ENCODE measurements at regions not wholly inside any gene's neighbourhood (a gene's known extent, or its start where the extent isn't known, plus 50 kb on each side); places are given as distances from the start of the nearest gene placed in this dataset.

GRCh38 chr11:40030867-40031266 is 1428.6 kb downstream of the LRRC4C start:
- no peak overlapping the region for H3K9ac ChIP-seq (ENCODE audit: low read length)
- H4K20me1 ChIP-seq (ENCODE audit: insufficient read depth, low read length) = no peaks in the 10 kb centered on the region
- H3K4me1 ChIP-seq (ENCODE audit: insufficient read depth, low read length, severe bottlenecking) = no peaks in the 10 kb centered on the region
- no peak overlapping the region for H2AFZ ChIP-seq (ENCODE audit: low read length)
- H3K4me2 ChIP-seq (ENCODE audit: low read length) = no peak overlapping the region
- no peak overlapping the region for H3K4me3 ChIP-seq (ENCODE audit: low read depth, low read length, poor library complexity, severe bottlenecking)
- no peaks in the 10 kb centered on the region for H3K79me2 ChIP-seq (ENCODE audit: insufficient read depth, low read length)
- H3K27me3 ChIP-seq (ENCODE audit: insufficient read depth, low read length) = no peaks in the 10 kb centered on the region
- H3K9me2 ChIP-seq (ENCODE audit: low read depth, low read length) = no peaks in the 10 kb centered on the region
- H3K36me3 ChIP-seq (ENCODE audit: insufficient read depth, low read length) = no peaks in the 10 kb centered on the region
- TF ChIP-seq CTCF (IDR thresholded peaks at IDR 0.05; ENCODE audit: low read length) (no peak), EZH2 (IDR thresholded peaks at IDR 0.05; ENCODE audit: borderline replicate concordance, low read length) (no peak)
- H3K27ac ChIP-seq (ENCODE audit: low read depth, low read length, poor library complexity, severe bottlenecking) = no peak overlapping the region
- no peaks in the 10 kb centered on the region for H3F3A ChIP-seq (ENCODE audit: insufficient read depth, low read length)
- H3K9me3 ChIP-seq (ENCODE audit: low read length) = no peaks in the 10 kb centered on the region

GRCh38 chr11:40029391-40029790 is 1430.1 kb downstream of the LRRC4C start:
- H3K9me3 ChIP-seq (ENCODE audit: low read length) = no peaks in the 10 kb centered on the region
- H3K4me1 ChIP-seq (ENCODE audit: insufficient read depth, low read length, severe bottlenecking) = no peaks in the 10 kb centered on the region
- H3K9ac ChIP-seq (ENCODE audit: low read length) = no peak overlapping the region
- no peaks in the 10 kb centered on the region for H3K36me3 ChIP-seq (ENCODE audit: insufficient read depth, low read length)
- H3F3A ChIP-seq (ENCODE audit: insufficient read depth, low read length) = no peaks in the 10 kb centered on the region
- no peaks in the 10 kb centered on the region for H3K27me3 ChIP-seq (ENCODE audit: insufficient read depth, low read length)
- no peak overlapping the region for H3K4me2 ChIP-seq (ENCODE audit: low read length)
- no peaks in the 10 kb centered on the region for H3K79me2 ChIP-seq (ENCODE audit: insufficient read depth, low read length)
- no peak overlapping the region for H2AFZ ChIP-seq (ENCODE audit: low read length)
- no peak overlapping the region for H3K27ac ChIP-seq (ENCODE audit: low read depth, low read length, poor library complexity, severe bottlenecking)
- TF ChIP-seq EZH2 (IDR thresholded peaks at IDR 0.05; ENCODE audit: borderline replicate concordance, low read length) (no peak), CTCF (IDR thresholded peaks at IDR 0.05; ENCODE audit: low read length) (no peak)
- H3K4me3 ChIP-seq (ENCODE audit: low read depth, low read length, poor library complexity, severe bottlenecking) = no peak overlapping the region
- H3K9me2 ChIP-seq (ENCODE audit: low read depth, low read length) = no peaks in the 10 kb centered on the region
- H4K20me1 ChIP-seq (ENCODE audit: insufficient read depth, low read length) = no peaks in the 10 kb centered on the region

DNA sequence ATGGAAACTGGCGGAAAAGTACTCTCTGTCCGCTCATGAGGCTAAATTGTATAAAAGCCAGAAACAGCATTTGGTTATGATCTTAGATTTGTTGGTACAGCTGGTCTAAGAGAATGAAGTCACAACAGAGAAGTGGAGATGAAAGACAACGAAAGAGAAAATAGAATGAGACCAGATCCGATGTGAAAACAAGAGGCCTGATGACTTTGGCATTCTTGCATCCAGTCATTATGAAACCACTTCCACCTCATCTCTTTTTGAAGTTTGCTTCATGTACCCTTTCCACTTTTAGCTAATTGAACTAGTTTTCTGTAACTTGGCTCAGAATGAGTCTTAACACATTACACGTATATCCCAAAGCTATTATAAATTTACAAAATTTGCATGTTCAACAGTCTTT is 1431.7 kb downstream of the LRRC4C start:
- Histone ChIP-seq H2AFZ (ENCODE audit: low read length) (no peak overlapping the region), H3K4me2 (ENCODE audit: low read length) (no peak overlapping the region), H3K27ac (ENCODE audit: low read depth, low read length, poor library complexity, severe bottlenecking) (no peak overlapping the region), H3K27me3 (ENCODE audit: insufficient read depth, low read length) (no peaks in the 10 kb centered on the region), H3K4me3 (ENCODE audit: low read depth, low read length, poor library complexity, severe bottlenecking) (no peak overlapping the region), H3K79me2 (ENCODE audit: insufficient read depth, low read length) (no peaks in the 10 kb centered on the region), H3K4me1 (ENCODE audit: insufficient read depth, low read length, severe bottlenecking) (no peaks in the 10 kb centered on the region), H3F3A (ENCODE audit: insufficient read depth, low read length) (no peaks in the 10 kb centered on the region), H3K9ac (ENCODE audit: low read length) (no peak overlapping the region), H3K36me3 (ENCODE audit: insufficient read depth, low read length) (no peaks in the 10 kb centered on the region), H3K9me3 (ENCODE audit: low read length) (no peaks in the 10 kb centered on the region), H3K9me2 (ENCODE audit: low read depth, low read length) (no peaks in the 10 kb centered on the region), H4K20me1 (ENCODE audit: insufficient read depth, low read length) (no peaks in the 10 kb centered on the region)
- TF ChIP-seq CTCF (IDR thresholded peaks at IDR 0.05; ENCODE audit: low read length) (no peak), EZH2 (IDR thresholded peaks at IDR 0.05; ENCODE audit: borderline replicate concordance, low read length) (no peak)
